Body of pancreas (tissue), 4 donors: ENCODE measurements at regions not wholly inside any gene's neighbourhood (a gene's known extent, or its start where the extent isn't known, plus 50 kb on each side); places are given as distances from the start of the nearest gene placed in this dataset.

ENCODE experiments used
- ATAC-seq: fragments of 150-250 bp; one replicate; pipeline ENCODE4 v1.9.1; 2016
- DNase-seq, 4 donors: peaks; one replicate each; pipeline ENCODE4 v3.0.0-alpha.2; 2019
- H3K27ac ChIP-seq, 4 donors: fragments of 200-600 bp; sonication (generic); 1 replicate in 3 of 4; 2 replicates in 1 of 4; pipeline versions ENCODE4 v1.5.1 to v1.6.1; 2016 to 2019; ENCODE audit warnings: mild to moderate bottlenecking in 1 of 4, mixed read lengths in 1 of 4, moderate library complexity in 1 of 4
- H3K27me3 ChIP-seq, 2 donors: fragments of 200-600 bp; sonication (generic); one replicate each; pipeline ENCODE4 v1.6.0; 2016; ENCODE audit warnings: mild to moderate bottlenecking in 1 of 2
- H3K36me3 ChIP-seq, 2 donors: fragments of 200-600 bp; sonication (generic); replicated peaks in 1 of 2; 2 replicates each; pipeline ENCODE4 v1.5.1; 2016; ENCODE audit warnings: low read depth in 2 of 2; ENCODE audit not compliant: insufficient read depth in 1 of 2
- H3K4me1 ChIP-seq: fragments of 200-600 bp; sonication (generic); one replicate; pipeline ENCODE4 v1.6.0; 2016
- H3K4me3 ChIP-seq, 2 donors: fragments of 200-600 bp; sonication (generic); 1 replicate in 1 of 2; 2 replicates in 1 of 2; pipeline ENCODE4 v1.5.1; 2016 to 2019
- H3K9me3 ChIP-seq, 3 donors: fragments of 200-600 bp; sonication (generic); 1 replicate in 2 of 3; 2 replicates in 1 of 3; pipeline ENCODE4 v1.5.1; 2016
- POLR2A ChIP-seq, 3 donors: fragments of 450-650 bp; IDR thresholded peaks; one replicate each; pipeline ENCODE4 v1.6.1; 2016; ENCODE audit warnings: antibody characterized with exemption in 3 of 3, mild to moderate bottlenecking in 2 of 3
- WGBS, 2 donors: methylation state at CpG; one replicate each; pipeline ENCODE4 v1.1.5; 2017; 5-methylcytosine and 5-hydroxymethylcytosine counted together
- intact Hi-C: fragments of 100-400 bp; cut with DNase I; formaldehyde crosslinking; loops from one replicate; pipeline ENCODE4 v1.15.1; 2023
- TF ChIP-seq, protein P1 (sequence below), 7 experiments: fragments of 450-650 bp in 4 of 7; fragments of 200-600 bp in 3 of 7; sonication (generic) in 3 of 7; IDR thresholded peaks; one replicate each; pipeline ENCODE4 v1.5.1; 2016 to 2019; ENCODE audit warnings: antibody characterized with exemption in 7 of 7

DNA sequence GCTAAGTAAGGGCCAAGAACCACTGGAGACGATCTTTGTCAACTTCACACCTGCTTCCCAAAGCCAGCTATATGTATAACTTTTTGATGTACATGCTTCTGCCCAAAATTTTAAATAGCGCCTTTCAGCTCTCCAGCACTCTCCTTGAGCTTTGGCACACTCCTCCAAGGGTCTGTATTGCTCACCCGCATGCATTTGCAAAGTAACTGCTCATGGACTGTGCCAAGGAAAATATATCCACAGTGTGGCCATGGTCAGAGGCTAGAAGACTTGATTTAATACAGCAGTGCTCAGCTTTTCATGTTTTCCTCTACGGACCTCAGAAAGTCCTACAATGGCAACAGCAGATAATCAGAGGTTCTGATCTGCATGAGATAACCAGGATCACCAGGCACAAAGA, 550.1 kb downstream of the SOX6 start:
- Histone ChIP-seq H3K4me1 (no peaks in the 10 kb centered on the region), H3K36me3 (no peaks in the 10 kb centered on the region), H3K9me3 (no peaks in the 10 kb centered on the region), H3K27ac (no peak overlapping the region), H3K4me3 (no peak overlapping the region), H3K27me3 (no peaks in the 10 kb centered on the region)
- no peak for ATAC-seq
- TF ChIP-seq, protein P1, sequence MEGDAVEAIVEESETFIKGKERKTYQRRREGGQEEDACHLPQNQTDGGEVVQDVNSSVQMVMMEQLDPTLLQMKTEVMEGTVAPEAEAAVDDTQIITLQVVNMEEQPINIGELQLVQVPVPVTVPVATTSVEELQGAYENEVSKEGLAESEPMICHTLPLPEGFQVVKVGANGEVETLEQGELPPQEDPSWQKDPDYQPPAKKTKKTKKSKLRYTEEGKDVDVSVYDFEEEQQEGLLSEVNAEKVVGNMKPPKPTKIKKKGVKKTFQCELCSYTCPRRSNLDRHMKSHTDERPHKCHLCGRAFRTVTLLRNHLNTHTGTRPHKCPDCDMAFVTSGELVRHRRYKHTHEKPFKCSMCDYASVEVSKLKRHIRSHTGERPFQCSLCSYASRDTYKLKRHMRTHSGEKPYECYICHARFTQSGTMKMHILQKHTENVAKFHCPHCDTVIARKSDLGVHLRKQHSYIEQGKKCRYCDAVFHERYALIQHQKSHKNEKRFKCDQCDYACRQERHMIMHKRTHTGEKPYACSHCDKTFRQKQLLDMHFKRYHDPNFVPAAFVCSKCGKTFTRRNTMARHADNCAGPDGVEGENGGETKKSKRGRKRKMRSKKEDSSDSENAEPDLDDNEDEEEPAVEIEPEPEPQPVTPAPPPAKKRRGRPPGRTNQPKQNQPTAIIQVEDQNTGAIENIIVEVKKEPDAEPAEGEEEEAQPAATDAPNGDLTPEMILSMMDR (IDR thresholded peaks at IDR 0.05), result no peak
- TF ChIP-seq POLR2A (IDR thresholded peaks at IDR 0.05), result no peak
- no peak for DNase-seq
- intact Hi-C loops, result no loop called here
- 93 to 96% methylated on average over 4 of the region's 4 CpGs for WGBS, 2 donors

DNA sequence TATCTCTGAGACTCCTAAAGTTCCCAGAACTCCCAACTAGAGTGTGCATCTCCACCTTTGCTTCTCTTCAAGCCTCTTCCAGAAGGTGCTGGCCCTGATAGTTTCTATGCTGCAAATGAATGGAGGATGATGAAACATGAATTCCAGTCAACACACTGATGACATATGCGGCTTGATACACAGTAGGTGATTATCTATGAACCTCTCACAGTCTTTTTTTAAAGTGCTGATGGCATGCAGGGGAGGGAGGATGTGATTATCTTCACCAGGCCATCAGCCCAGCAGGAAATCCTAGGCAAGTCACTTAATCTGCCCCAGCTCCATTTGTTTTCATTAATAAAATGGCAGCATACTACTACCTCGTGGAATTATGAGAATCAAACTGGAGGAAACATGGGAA, 548.5 kb downstream of the SOX6 start:
- Histone ChIP-seq H3K27ac (no peak overlapping the region), H3K9me3 (no peaks in the 10 kb centered on the region), H3K4me1 (no peaks in the 10 kb centered on the region), H3K27me3 (no peaks in the 10 kb centered on the region), H3K4me3 (no peak overlapping the region), H3K36me3 (no peaks in the 10 kb centered on the region)
- intact Hi-C loops, result no loop called here
- DNase-seq (no peak), ATAC-seq (no peak)
- 86% methylated on average over 2 of the region's 2 CpGs for WGBS, 2 donors
- no peak for TF ChIP-seq POLR2A (IDR thresholded peaks at IDR 0.05)
- TF ChIP-seq, protein P1 (IDR thresholded peaks at IDR 0.05), result no peak

DNA sequence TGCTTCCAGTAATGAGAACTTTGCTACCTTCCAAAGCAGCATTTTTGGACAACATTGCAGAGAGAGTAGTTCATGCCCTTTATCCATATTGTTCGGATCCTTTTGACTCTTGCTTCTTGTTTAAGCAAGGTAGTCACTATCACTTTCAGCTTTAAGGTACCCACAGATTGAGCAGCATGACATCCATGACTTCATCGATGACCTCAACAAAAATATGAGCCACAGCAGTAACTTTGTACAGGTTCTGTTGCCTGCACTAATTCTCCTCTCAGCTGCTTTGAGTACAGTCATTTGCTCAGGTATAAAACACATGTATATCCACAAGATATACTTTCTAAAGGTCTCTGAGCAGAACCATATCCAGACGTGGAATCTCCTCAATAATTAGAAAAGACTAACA, 546.3 kb downstream of the SOX6 start:
- H3K4me3 ChIP-seq, result no peak overlapping the region
- no peaks in the 10 kb centered on the region for H3K9me3 ChIP-seq
- intact Hi-C loops, result no loop called here
- H3K27me3 ChIP-seq, result no peaks in the 10 kb centered on the region
- ATAC-seq, result no peak
- H3K4me1 ChIP-seq, result no peaks in the 10 kb centered on the region
- no peak overlapping the region for H3K27ac ChIP-seq
- no peaks in the 10 kb centered on the region for H3K36me3 ChIP-seq
- TF ChIP-seq, protein P1 (IDR thresholded peaks at IDR 0.05), result no peak
- TF ChIP-seq POLR2A (IDR thresholded peaks at IDR 0.05), result no peak
- 71 to 79% methylated on average over 3 of the region's 3 CpGs for WGBS, 2 donors
- DNase-seq, result no peak

DNA sequence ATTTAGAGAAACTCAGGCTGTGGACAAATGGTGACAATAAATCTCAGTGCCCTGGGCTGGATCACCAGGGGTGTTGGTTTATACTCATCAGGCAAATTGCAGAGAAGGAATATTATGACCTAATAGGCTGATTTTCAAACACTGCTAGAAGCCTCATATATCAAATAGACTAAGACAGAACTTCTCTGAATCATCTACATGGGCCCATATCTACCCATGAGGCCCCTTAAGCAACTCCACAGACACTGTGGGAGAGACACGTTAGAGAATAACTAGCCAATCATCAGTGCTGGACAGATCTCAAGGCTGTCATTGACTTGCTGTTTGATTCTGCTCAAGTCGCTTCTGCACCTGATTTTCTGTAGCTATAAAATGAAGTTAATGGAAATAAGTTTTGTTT, 545.8 kb downstream of the SOX6 start:
- Histone ChIP-seq H3K27ac (no peak overlapping the region), H3K36me3 (no peaks in the 10 kb centered on the region), H3K9me3 (no peaks in the 10 kb centered on the region), H3K27me3 (no peaks in the 10 kb centered on the region), H3K4me1 (no peaks in the 10 kb centered on the region), H3K4me3 (no peak overlapping the region)
- intact Hi-C loops, result no loop called here
- 50 to 60% methylated on average over 2 of the region's 2 CpGs for WGBS, 2 donors
- no peak for DNase-seq
- TF ChIP-seq, protein P1 (IDR thresholded peaks at IDR 0.05), result no peak
- TF ChIP-seq POLR2A (IDR thresholded peaks at IDR 0.05), result no peak
- ATAC-seq, result no peak

DNA sequence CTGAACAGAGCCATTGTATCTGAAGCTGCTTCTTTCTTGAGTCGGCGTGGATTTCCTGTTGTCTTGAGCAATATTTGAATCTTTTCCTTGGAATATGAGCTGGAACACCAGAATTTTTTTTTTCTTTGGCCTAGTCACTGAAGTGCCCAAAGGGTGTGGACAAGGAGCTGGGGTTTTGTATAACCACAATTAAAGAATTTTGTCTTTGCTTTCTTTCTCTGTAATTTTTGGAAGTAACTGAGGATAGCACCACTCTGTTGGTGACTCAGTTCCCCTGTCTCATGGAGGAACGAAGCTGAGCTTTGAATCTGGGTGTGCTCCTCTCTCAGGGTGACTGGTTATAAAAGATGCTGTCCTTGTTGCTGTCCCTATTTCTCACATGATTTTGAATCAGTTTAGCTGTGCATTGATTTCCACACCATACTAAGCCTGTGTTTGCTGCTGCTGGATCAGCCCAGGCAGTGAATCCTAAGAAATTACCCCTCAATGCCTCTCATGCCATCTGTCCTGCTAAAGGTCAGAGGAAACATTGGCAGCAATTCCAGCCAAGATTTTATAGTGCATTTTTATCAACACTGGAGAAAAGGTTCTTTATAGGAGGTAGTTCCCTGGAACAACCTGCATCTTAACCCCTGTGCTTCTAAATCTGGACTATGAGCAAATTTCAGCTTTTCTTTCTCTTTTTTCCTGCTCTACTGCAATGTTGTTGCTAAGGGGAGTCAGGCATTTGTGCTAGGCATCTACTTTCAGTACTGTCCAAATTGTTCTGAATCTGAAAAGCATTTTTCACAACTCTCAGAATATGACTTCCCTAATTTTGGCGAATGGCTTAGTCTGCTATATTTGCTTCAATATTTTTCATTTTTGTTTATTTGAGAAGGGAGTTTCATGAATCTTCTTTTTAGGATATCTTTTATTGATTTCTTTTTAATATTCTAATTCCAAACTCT, 540.8 kb downstream of the SOX6 start:
- intact Hi-C loops, result no loop called here
- Histone ChIP-seq H3K27me3 (no peaks in the 10 kb centered on the region), H3K9me3 (no peaks in the 10 kb centered on the region), H3K36me3 (no peaks in the 10 kb centered on the region), H3K4me1 (peaks cover 33% of the 10 kb centered on the region), H3K27ac (no peak overlapping the region), H3K4me3 (no peak overlapping the region)
- TF ChIP-seq, protein P1 (IDR thresholded peaks at IDR 0.05), result no peak
- no peak for TF ChIP-seq POLR2A (IDR thresholded peaks at IDR 0.05)
- DNase-seq, result no peak
- no peak for ATAC-seq
- WGBS, 2 donors, result 71 to 78% methylated on average over 4 of the region's 4 CpGs
